H1 (cell line): ENCODE measurements at regions not wholly inside any gene's neighbourhood (a gene's known extent, or its start where the extent isn't known, plus 50 kb on each side); places are given as distances from the start of the nearest gene placed in this dataset.

Experiments
- BRCA1 ChIP-seq: IDR thresholded peaks from 2 replicates; pipeline ENCODE4 v1.6.1; 2012; ENCODE audit warnings: low read depth, low read length, improper control_type of control experiment
- CTBP2 ChIP-seq: IDR thresholded peaks from 2 replicates; pipeline ENCODE4 v1.7.0; 2011; ENCODE audit warnings: borderline replicate concordance, mild to moderate bottlenecking, moderate library complexity, mixed read lengths, low read length; ENCODE audit not compliant: insufficient read depth, insufficient read length
- RAD21 ChIP-seq, 2 experiments: IDR thresholded peaks in 1 of 2; conservative IDR thresholded peaks in 1 of 2; 2 replicates each; pipeline ENCODE4 v1.6.1; 2011; ENCODE audit warnings: low read depth in 2 of 2, low read length in 2 of 2, improper control_type of control experiment in 1 of 2, inconsistent platforms in 1 of 2, mild to moderate bottlenecking in 1 of 2, moderate library complexity in 1 of 2
- SIX5 ChIP-seq: IDR thresholded peaks from 2 replicates; pipeline ENCODE4 v1.6.1; 2011; ENCODE audit warnings: mild to moderate bottlenecking, low read depth, low read length

DNA sequence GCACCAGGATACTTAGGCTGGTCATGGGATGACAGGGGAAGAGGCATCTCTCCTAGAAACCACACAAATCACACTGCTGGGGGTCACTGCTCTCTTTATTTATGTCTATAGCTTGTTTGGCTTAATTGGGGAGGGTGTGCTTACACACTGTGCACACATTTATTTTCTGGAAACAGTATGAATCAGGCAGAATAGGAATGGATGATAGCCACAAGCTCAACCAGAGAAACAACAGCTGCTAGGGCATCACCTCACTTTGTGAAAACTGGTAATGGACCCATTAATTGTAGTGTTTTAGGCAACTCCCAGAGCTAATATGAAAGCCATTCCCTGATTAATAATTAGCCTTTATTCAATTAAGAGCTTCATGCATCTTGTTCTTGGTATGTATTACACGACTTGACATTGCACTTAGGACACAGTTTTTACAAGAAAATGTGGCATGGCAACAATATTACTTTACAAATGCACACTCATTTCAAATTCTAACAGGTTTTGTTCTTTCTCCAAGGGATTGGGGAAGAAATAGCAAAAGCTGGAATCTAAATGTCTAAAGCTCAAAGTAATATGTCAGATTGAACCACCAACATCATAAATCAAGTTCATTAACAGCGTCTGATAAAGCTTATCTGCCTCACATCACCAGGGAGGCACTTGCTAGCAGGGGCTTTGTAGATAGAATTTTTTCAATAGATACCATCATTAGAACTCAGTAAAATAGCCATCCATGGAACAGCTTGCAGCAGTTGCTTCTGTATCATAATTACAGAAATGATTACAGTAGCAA, 361.9 kb upstream of the FSHR start (continued):
- TF ChIP-seq BRCA1 (no peak), CTBP2 (no peak), SIX5 (no peak), RAD21 (IDR thresholded peaks at IDR 0.05 in 1 of 2, conservative IDR thresholded peaks at IDR 0.05 in 1 of 2; ENCODE audit: low read depth in 2 of 2, low read length in 2 of 2) (no peak)
